GM12872 (cell line): ENCODE measurements at regions not wholly inside any gene's neighbourhood (a gene's known extent, or its start where the extent isn't known, plus 50 kb on each side); places are given as distances from the start of the nearest gene placed in this dataset.

Experiments
- CTCF ChIP-seq: IDR thresholded peaks from 3 replicates; pipeline ENCODE4 v1.5.1; 2011; ENCODE audit warnings: low read depth, mild to moderate bottlenecking, low read length, moderate library complexity; ENCODE audit not compliant: insufficient read depth

GRCh38 chr13:64697226-64697625 lies 2532.9 kb downstream of the PCDH9 start:
- no peak for TF ChIP-seq CTCF

DNA sequence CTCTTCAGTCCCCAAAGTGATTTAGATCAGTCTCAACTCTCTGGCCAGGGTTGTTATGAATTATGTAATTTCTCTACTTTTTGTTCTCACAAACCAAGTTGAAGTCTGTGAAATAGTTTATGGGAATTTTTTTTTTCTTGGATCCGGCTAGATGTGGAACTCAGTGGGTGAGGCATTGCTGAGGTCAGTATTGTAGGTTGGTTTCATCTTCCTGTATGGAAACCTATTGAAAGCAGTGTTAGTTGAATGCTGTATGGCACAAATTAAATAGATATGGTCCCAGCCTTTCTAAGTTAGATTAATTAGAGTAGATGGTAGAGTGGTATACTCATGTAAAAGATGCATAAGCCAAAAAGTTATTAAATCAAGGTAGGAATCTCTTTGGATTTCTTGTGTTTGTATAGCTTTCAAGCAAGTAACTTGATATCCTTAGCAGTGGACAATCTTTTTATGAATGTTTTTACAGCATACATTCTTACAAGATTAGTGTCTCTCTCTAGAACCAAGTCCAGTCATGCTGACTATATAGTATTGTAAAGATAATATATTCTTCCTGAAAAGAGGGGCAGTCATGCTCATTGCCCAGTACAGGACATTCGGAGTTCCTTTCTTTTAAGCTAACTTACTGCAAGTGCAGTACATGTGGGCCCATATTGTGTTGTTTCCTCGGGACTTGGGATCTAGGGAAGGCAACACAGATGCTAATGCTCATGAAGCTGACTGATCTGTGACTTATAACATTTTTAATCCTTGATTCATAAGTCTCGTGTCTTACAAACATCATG lies 2541.1 kb downstream of the PCDH9 start:
- no peak for TF ChIP-seq CTCF

DNA sequence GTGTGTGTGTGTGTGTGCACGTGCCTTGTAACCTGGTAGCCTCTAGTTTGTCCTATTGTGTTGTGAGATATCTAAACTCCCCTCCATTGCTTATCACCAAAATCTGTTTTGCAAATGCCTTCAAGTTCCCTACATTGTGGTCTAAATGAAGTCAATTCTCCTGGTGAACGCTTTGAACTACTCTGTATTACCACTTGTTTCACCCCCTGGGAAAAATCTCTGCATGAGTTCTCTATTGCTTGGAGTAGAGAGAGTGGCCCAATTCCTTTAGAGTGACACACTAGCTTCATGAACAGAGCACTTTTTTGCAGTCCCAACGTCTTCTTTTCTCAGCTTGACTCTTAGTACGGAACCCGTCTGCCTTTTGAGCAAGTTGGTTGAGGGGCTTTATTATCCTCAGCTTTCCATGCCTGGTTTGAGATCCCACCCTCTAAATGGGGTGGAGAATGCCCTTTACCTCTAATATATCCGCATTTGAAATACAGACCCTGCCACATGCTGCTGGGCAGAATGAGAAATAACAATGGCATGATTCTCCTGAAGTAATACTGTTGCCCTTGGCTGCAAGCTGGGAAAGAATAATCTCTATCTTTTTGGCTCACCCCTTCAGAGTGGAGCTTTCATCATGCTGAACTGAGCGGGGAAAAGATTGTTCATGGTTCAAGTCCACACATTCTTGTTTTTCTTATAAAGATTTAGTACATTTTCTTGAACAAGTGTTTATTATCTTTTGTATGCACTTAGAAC lies 2545.3 kb downstream of the PCDH9 start:
- TF ChIP-seq CTCF = no peak

DNA sequence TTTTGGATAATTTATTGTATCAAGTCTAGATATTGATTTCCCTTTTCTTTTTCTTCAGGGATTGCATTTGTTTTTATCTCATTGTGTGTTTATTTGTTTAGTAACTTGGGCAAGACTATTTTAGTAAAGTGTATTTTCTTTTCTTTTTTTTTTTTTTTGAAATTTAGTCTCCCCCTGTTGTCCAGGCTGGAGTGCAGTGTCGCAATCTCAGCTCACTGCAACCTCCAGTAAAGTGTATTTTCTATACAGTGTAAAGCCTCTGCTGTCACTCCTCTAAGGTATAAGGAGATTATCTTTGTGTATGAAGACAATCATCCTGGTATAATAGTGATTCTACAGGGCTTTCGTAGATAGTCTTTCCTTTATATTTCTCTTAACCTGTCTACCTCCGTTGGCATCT lies 2546.0 kb downstream of the PCDH9 start:
- TF ChIP-seq CTCF = no peak

DNA sequence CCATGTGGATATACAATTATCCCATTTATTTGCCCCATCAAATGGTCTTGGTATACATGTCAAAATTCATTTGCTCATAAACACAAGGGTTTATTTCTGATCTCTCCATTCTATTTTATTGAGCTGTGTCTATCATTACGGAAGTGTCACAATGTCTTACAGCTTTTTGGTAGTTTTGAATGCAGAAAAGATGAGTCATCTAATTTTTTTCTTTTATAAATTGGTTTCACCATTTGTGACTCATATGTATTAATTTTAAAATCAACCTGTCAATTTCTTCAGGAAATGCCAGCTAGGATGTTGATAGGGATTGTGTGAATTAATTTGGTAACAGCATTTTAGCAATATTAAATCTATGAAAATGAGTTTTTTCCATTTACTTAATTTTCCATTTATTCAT lies 2549.4 kb downstream of the PCDH9 start:
- TF ChIP-seq CTCF = no peak

DNA sequence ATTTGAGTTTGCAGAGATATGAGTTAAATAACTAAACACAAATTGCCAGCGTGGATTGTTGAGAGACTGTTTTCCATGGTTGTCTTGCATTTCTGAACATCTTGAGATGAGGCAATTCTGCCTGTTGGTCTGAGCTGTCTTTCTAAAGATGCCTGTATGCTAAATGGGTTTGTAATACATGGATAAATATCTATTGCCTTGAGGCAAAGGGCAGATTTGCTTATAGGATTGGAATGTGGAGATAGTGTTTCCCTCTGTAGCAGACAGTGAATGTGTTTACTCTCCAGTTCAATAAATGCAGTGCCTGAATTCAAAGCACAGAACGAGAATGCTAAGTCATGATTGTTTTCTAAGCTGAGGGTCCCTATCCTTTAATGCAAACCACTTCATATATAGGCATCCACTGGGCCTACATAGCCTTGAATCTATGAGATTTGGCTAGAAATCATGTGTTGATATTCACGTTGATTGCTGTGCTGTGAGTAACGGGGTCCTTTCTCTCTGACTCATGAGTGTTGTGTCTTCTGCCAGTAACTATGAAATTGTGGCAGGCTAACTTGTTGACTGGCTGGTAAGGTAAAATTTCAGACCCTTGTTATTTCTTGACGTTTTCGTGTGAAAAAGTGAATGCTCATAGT lies 2554.8 kb downstream of the PCDH9 start:
- TF ChIP-seq CTCF = no peak

DNA sequence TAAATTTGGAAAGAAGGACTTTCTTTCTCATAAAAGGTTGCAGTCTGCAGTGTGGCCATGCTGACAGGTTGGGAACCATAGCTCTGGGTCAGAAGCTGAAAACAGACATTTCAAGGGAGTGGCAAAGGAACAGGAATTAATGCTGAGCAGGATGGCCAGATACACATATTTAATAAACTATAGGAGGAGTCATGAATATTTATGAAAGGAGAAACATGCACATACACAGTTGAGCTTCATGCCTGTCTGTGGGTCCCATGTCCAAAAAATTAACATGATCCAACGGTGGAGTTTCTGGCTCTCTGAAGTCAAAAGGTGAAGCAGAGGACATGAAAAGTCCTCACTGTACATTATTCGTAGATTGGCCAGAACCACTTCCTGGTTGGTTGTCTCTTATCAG lies 2556.0 kb downstream of the PCDH9 start:
- TF ChIP-seq CTCF = no peak
